ENCODE measurements at regions not wholly inside any gene's neighbourhood (a gene's known extent, or its start where the extent isn't known, plus 50 kb on each side); places are given as distances from the start of the nearest gene placed in this dataset.

GRCh38 chr15:98422130-98422478, 226.2 kb upstream of the IGF1R start:
- CTCF ChIA-PET: interaction anchor here (0.8 to 1.5 kb wide), 4 partner anchors 110 to 523 kb away, joined by 3 to 36 read pairs (median 4); no protein-coding TSS in a partner anchor
- H3K9me1 ChIP-seq (replicated peaks; ENCODE audit: control insufficient read depth, extremely low read depth, insufficient read depth, low read length): no peaks in the 10 kb centered on the region
- no TSS peak for BruUV-seq (replicated peaks)
- no peak overlapping the region for H3K27ac ChIP-seq (ENCODE audit: insufficient read depth, low read depth, low read length)
- DNase-seq (ENCODE audit: low read depth, low spot score): no peak
- no peak overlapping the region for H3K4me2 ChIP-seq (ENCODE audit: insufficient read depth, low read length)
- no peaks in the 10 kb centered on the region for H3K36me3 ChIP-seq (ENCODE audit: control insufficient read depth in 2 of 2, extremely low read depth in 1 of 2, insufficient read depth in 2 of 2, low read length in 2 of 2)
- no peaks in the 10 kb centered on the region for H4K20me1 ChIP-seq (replicated peaks; ENCODE audit: control insufficient read depth, extremely low read depth, insufficient read depth, low read length)
- FAIRE-seq: no peak
- no peaks in the 10 kb centered on the region for H3K9me3 ChIP-seq (replicated peaks; ENCODE audit: control insufficient read depth, insufficient read depth, low read length)
- no peaks in the 10 kb centered on the region for H3K79me2 ChIP-seq (ENCODE audit: control insufficient read depth, insufficient read depth, low read length)
- TF ChIP-seq MYC (IDR thresholded peaks at IDR 0.05; ENCODE audit: low read depth, low read length) (no peak), JUN (IDR thresholded peaks at IDR 0.05; ENCODE audit: borderline replicate concordance, insufficient read depth, insufficient read length, low read depth) (no peak), EZH2 (IDR thresholded peaks at IDR 0.05; ENCODE audit: borderline replicate concordance, low read depth, low read length, severe bottlenecking) (no peak), MAX (IDR thresholded peaks at IDR 0.05; ENCODE audit: insufficient read depth, insufficient read length) (no peak), FOS (IDR thresholded peaks at IDR 0.05; ENCODE audit: borderline replicate concordance, insufficient read depth, low read length) (no peak), GATA2 (IDR thresholded peaks at IDR 0.05; ENCODE audit: insufficient read depth, insufficient read length, low read depth, low read length) (no peak), POLR2A (IDR thresholded peaks at IDR 0.05; ENCODE audit: low read depth, low read length) (no peak), POLR2AphosphoS5 (IDR thresholded peaks at IDR 0.05; ENCODE audit: insufficient read depth, low read depth, low read length) (no peak)
- H3K4me3 ChIP-seq (replicated peaks in 1 of 3; ENCODE audit: insufficient read depth in 1 of 3, low read depth in 1 of 3, low read length in 3 of 3): no peak overlapping the region
- dilution Hi-C loops (cut with MboI; ENCODE audit: extremely low pct_ligation_motif_present, low sequenced_read_pairs): no loop called here
- H3K9ac ChIP-seq (replicated peaks; ENCODE audit: extremely low read depth, insufficient read depth, low read length): no peak overlapping the region
- POLR2A ChIA-PET: no interaction called here
- no peaks in the 10 kb centered on the region for H3K4me1 ChIP-seq (ENCODE audit: control insufficient read depth, extremely low read depth, insufficient read depth, low read length)
- peaks cover 6 to 18% of the 10 kb centered on the region in 2 experiments for H3K27me3 ChIP-seq (ENCODE audit: control insufficient read depth in 2 of 2, insufficient read depth in 2 of 2, low read length in 2 of 2)
- H2AFZ ChIP-seq (ENCODE audit: low read depth, low read length): no peak overlapping the region
- intact Hi-C loops (cut with micrococcal nuclease): no loop called here

- Histone ChIP-seq H3K4me2 (ENCODE audit: insufficient read depth, low read length) (no peak overlapping the region), H3K27me3 (ENCODE audit: control insufficient read depth in 2 of 2, insufficient read depth in 2 of 2, low read length in 2 of 2) (peaks cover 6 to 18% of the 10 kb centered on the region in 2 experiments), H3K9me1 (replicated peaks; ENCODE audit: control insufficient read depth, extremely low read depth, insufficient read depth, low read length) (no peaks in the 10 kb centered on the region), H3K27ac (ENCODE audit: insufficient read depth, low read depth, low read length) (no peak overlapping the region), H3K9me3 (replicated peaks; ENCODE audit: control insufficient read depth, insufficient read depth, low read length) (no peaks in the 10 kb centered on the region), H3K4me3 (replicated peaks in 1 of 3; ENCODE audit: insufficient read depth in 1 of 3, low read depth in 1 of 3, low read length in 3 of 3) (no peak overlapping the region), H3K4me1 (ENCODE audit: control insufficient read depth, extremely low read depth, insufficient read depth, low read length) (no peaks in the 10 kb centered on the region), H3K79me2 (ENCODE audit: control insufficient read depth, insufficient read depth, low read length) (no peaks in the 10 kb centered on the region), H4K20me1 (replicated peaks; ENCODE audit: control insufficient read depth, extremely low read depth, insufficient read depth, low read length) (no peaks in the 10 kb centered on the region), H3K9ac (replicated peaks; ENCODE audit: extremely low read depth, insufficient read depth, low read length) (no peak overlapping the region), H2AFZ (ENCODE audit: low read depth, low read length) (no peak overlapping the region), H3K36me3 (ENCODE audit: control insufficient read depth in 2 of 2, extremely low read depth in 1 of 2, insufficient read depth in 2 of 2, low read length in 2 of 2) (no peaks in the 10 kb centered on the region)
- FAIRE-seq: no peak
- no peak for DNase-seq (ENCODE audit: low read depth, low spot score)
- no TSS peak for BruUV-seq (replicated peaks)
- ChIA-PET POLR2A (no interaction called here), CTCF (interaction anchor here (4.2 kb wide), 1 partner anchor 114 kb away, joined by 77 read pairs; no protein-coding TSS in a partner anchor)
- no peak for TF ChIP-seq POLR2A (IDR thresholded peaks at IDR 0.05; ENCODE audit: low read depth, low read length)
- no peak for TF ChIP-seq MYC (IDR thresholded peaks at IDR 0.05; ENCODE audit: low read depth, low read length)
- no peak for TF ChIP-seq MAX (IDR thresholded peaks at IDR 0.05; ENCODE audit: insufficient read depth, insufficient read length)
- dilution Hi-C loops (cut with MboI; ENCODE audit: extremely low pct_ligation_motif_present, low sequenced_read_pairs) (no loop called here), intact Hi-C loops (cut with micrococcal nuclease) (no loop called here)
Measured at GRCh38 chr15:98425173-98425572, 223.2 kb upstream of the IGF1R start.
